HAP-1 (cell line): ENCODE measurements at regions not wholly inside any gene's neighbourhood (a gene's known extent, or its start where the extent isn't known, plus 50 kb on each side); places are given as distances from the start of the nearest gene placed in this dataset.

Experiments
- DNase-seq, 2 experiments: peaks; one replicate each; pipeline ENCODE4 v3.0.0-alpha.2; 2016 to 2020; ENCODE audit warnings: low spot score in 2 of 2
- H3K27me3 ChIP-seq: fragments of 250-450 bp; sonication (Bioruptor Pico); 2 replicates; pipeline ENCODE4 v1.5.1; 2020; ENCODE audit warnings: low read depth, mild to moderate bottlenecking, moderate library complexity
- H3K36me3 ChIP-seq: fragments of 250-450 bp; sonication (Bioruptor Pico); replicated peaks from 2 replicates; pipeline ENCODE4 v1.5.1; 2020; ENCODE audit warnings: mild to moderate bottlenecking
- H3K4me1 ChIP-seq: fragments of 250-450 bp; sonication (Bioruptor Pico); 2 replicates; pipeline ENCODE4 v1.5.1; 2020; ENCODE audit warnings: mild to moderate bottlenecking
- H3K4me3 ChIP-seq: fragments of 250-450 bp; sonication (Bioruptor Pico); 2 replicates; pipeline ENCODE4 v1.5.1; 2020; ENCODE audit warnings: mild to moderate bottlenecking, moderate library complexity
- H3K9me3 ChIP-seq: fragments of 250-450 bp; sonication (Bioruptor Pico); 2 replicates; pipeline ENCODE4 v1.5.1; 2020; ENCODE audit warnings: mild to moderate bottlenecking, moderate library complexity
- in situ Hi-C: fragments of 300-500 bp; cut with MboI; formaldehyde crosslinking; loops from 3 replicates; pipeline ENCODE4 v1.14.3; 2020; ENCODE audit warnings: low sequenced_read_pairs, inconsistent platforms, mixed read lengths

DNA sequence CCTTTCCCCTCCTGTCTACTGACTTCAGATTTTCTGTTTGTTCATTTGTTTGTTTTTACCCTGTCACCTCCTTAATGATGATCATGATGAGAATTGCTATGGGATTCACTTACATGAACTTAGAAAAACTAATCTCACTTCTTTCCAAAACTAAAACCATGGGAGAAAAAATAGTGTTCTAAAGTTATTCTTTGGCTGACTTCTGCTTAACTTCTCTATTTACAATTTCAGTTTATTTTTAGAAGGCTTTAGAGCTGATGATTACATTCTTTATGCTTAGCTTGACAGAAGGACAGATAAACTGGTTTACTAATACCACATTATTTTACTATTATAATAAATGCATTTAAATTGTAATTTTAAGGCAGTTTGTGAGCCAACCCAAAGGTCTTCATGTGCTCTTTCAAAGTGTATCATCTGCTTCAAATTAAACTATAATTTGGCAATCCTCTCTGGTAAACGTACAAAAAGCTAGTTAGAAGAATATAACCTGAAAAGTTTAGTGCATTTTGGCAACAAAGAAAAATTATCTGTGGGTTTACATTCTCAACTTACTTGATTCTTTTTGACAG, 676.8 kb upstream of the UBE2E2 start:
- Histone ChIP-seq H3K4me3 (no peak overlapping the region), H3K9me3 (no peaks in the 10 kb centered on the region), H3K4me1 (no peaks in the 10 kb centered on the region), H3K36me3 (no peaks in the 10 kb centered on the region), H3K27me3 (no peaks in the 10 kb centered on the region)
- no peak for DNase-seq
- in situ Hi-C loops, result no loop called here

DNA sequence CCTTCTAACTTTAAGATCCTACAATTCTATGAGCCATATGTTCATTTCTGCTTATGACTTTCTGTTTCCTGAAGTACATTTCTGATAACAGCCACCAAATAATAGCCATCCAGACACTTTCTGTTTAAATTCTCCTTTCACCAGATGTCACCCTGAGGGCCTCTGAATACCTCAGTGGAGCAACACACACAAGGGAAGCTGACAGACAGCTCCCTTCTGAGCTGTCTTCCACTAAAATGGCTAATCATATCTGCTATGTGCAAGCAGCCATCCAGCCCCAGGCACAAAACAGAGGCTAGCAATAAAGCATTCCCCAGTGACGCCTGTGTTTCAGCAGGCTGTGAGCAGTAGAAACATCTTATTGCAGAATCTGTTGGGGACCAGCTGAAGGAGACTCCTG, 666.6 kb upstream of the UBE2E2 start:
- H3K4me1 ChIP-seq, result no peaks in the 10 kb centered on the region
- no peaks in the 10 kb centered on the region for H3K36me3 ChIP-seq
- no peaks in the 10 kb centered on the region for H3K27me3 ChIP-seq
- no peak for DNase-seq
- no peak overlapping the region for H3K4me3 ChIP-seq
- no peaks in the 10 kb centered on the region for H3K9me3 ChIP-seq
- in situ Hi-C loops, result no loop called here

- in situ Hi-C loops, result no loop called here
- no peak for DNase-seq
Measured at GRCh38 chr3:22537560-22537959, 665.6 kb upstream of the UBE2E2 start.

GRCh38 chr3:22542311-22542710, 660.8 kb upstream of the UBE2E2 start:
- Histone ChIP-seq H3K4me3 (no peak overlapping the region), H3K36me3 (no peaks in the 10 kb centered on the region), H3K4me1 (no peaks in the 10 kb centered on the region), H3K9me3 (no peaks in the 10 kb centered on the region), H3K27me3 (no peaks in the 10 kb centered on the region)
- in situ Hi-C loops, result no loop called here
- no peak for DNase-seq

More at GRCh38 chr3:22537560-22537959, 665.6 kb upstream of the UBE2E2 start:
- Histone ChIP-seq H3K4me3 (no peak overlapping the region), H3K9me3 (no peaks in the 10 kb centered on the region), H3K4me1 (no peaks in the 10 kb centered on the region), H3K36me3 (no peaks in the 10 kb centered on the region), H3K27me3 (no peaks in the 10 kb centered on the region)

- Histone ChIP-seq H3K4me1 (no peaks in the 10 kb centered on the region), H3K9me3 (no peaks in the 10 kb centered on the region), H3K27me3 (no peaks in the 10 kb centered on the region), H3K36me3 (no peaks in the 10 kb centered on the region), H3K4me3 (no peak overlapping the region)
- in situ Hi-C loops, result no loop called here
- no peak for DNase-seq
Measured at GRCh38 chr3:22555753-22556435, 647.2 kb upstream of the UBE2E2 start.

- Histone ChIP-seq H3K4me3 (no peak overlapping the region), H3K9me3 (no peaks in the 10 kb centered on the region), H3K36me3 (no peaks in the 10 kb centered on the region), H3K4me1 (no peaks in the 10 kb centered on the region), H3K27me3 (no peaks in the 10 kb centered on the region)
- in situ Hi-C loops, result no loop called here
- DNase-seq, result no peak
Measured at GRCh38 chr3:22565393-22565792, 637.7 kb upstream of the UBE2E2 start.

- H3K36me3 ChIP-seq, result no peaks in the 10 kb centered on the region
- no peak overlapping the region for H3K4me3 ChIP-seq
- DNase-seq, result no peak
- no peaks in the 10 kb centered on the region for H3K4me1 ChIP-seq
- in situ Hi-C loops, result no loop called here
- H3K9me3 ChIP-seq, result no peaks in the 10 kb centered on the region
- H3K27me3 ChIP-seq, result no peaks in the 10 kb centered on the region
Measured at GRCh38 chr3:22568285-22568684, 634.8 kb upstream of the UBE2E2 start.

DNA sequence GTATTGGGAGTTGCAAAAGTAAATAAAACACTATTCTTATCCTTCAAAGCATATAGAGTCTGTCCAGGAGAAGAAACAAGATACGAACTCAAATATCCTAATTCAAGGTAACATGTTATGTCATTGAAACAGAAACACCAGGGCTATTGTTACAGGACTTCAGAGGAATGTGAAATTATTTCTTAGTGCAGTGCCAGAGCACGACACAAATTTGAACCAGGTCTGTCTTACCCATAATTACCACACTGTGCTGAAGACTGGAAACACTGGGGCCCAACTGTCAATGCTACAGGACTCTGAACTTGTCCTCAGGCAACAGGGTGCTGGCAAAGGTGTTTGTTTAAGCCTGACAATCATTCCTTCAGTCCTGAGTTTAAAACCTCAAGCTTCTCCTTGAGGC, 633.6 kb upstream of the UBE2E2 start:
- in situ Hi-C loops, result no loop called here
- Histone ChIP-seq H3K4me1 (no peaks in the 10 kb centered on the region), H3K4me3 (no peak overlapping the region), H3K27me3 (no peaks in the 10 kb centered on the region), H3K9me3 (no peaks in the 10 kb centered on the region), H3K36me3 (no peaks in the 10 kb centered on the region)
- no peak for DNase-seq

- Histone ChIP-seq H3K4me3 (no peak overlapping the region), H3K27me3 (no peaks in the 10 kb centered on the region), H3K36me3 (no peaks in the 10 kb centered on the region), H3K4me1 (peaks cover 2% of the 10 kb centered on the region; the same call in 1 of the 2 replicates), H3K9me3 (no peaks in the 10 kb centered on the region)
- in situ Hi-C loops, result no loop called here
- DNase-seq, result no peak
Measured at GRCh38 chr3:22581007-22581406, 622.1 kb upstream of the UBE2E2 start.

GRCh38 chr3:22582266-22582665, 620.9 kb upstream of the UBE2E2 start:
- DNase-seq, result peak in 1 of 2 experiments; percentile 4
- no peak overlapping the region for H3K4me3 ChIP-seq
- peaks cover 2% of the 10 kb centered on the region; the same call in 1 of the 2 replicates for H3K4me1 ChIP-seq
- in situ Hi-C loops, result no loop called here
- no peaks in the 10 kb centered on the region for H3K36me3 ChIP-seq
- no peaks in the 10 kb centered on the region for H3K9me3 ChIP-seq
- no peaks in the 10 kb centered on the region for H3K27me3 ChIP-seq

DNA sequence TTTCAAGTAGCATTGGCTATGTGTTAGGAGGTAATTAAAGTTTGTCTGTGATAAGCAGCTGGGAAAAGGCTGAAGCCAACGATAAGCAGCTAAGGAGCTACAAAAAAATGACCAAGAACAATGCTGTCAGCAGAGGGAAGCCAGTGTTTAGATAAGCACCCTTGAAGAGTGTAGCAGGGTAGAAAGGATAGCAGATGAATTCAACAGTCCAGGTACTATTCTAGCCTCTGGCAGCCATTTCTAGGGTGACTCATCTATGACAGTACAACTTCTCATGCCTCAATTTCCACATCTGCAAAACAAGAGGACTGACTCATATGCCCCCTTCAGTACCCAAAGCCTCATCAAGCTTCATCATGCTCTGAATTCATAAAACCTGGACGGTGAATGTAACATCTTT, 617.6 kb upstream of the UBE2E2 start:
- DNase-seq, result no peak
- Histone ChIP-seq H3K36me3 (no peaks in the 10 kb centered on the region), H3K9me3 (no peaks in the 10 kb centered on the region), H3K4me1 (peaks cover 2% of the 10 kb centered on the region; the same call in 1 of the 2 replicates), H3K4me3 (no peak overlapping the region), H3K27me3 (no peaks in the 10 kb centered on the region)
- in situ Hi-C loops, result no loop called here

DNA sequence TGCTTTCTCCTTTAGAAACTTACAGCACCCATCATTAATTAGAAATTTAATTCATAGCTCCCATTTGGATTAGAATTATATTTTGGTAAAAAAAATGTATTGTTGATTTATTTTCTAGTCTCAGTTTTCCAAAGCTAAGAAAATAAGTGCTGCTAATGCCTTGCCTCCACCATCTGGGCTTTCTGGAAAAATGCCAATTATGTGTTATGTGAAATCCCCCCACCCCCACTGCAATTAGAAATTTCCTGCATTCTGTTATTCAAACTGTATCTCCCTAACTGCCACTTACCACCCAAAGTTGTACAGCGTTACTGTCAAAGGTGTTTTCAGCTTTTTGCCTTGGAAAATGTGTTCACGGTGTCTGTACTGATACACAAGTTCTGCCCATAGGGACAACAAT, 617.2 kb upstream of the UBE2E2 start:
- Histone ChIP-seq H3K9me3 (no peaks in the 10 kb centered on the region), H3K36me3 (no peaks in the 10 kb centered on the region), H3K4me3 (no peak overlapping the region), H3K27me3 (no peaks in the 10 kb centered on the region), H3K4me1 (peaks cover 2% of the 10 kb centered on the region; the same call in 1 of the 2 replicates)
- no peak for DNase-seq
- in situ Hi-C loops, result no loop called here

GRCh38 chr3:22587446-22587845, 615.7 kb upstream of the UBE2E2 start:
- no peak for DNase-seq
- no peak overlapping the region for H3K4me3 ChIP-seq
- in situ Hi-C loops, result no loop called here
- H3K9me3 ChIP-seq, result no peaks in the 10 kb centered on the region
- H3K4me1 ChIP-seq, result no peaks in the 10 kb centered on the region
- no peaks in the 10 kb centered on the region for H3K27me3 ChIP-seq
- H3K36me3 ChIP-seq, result no peaks in the 10 kb centered on the region

DNA sequence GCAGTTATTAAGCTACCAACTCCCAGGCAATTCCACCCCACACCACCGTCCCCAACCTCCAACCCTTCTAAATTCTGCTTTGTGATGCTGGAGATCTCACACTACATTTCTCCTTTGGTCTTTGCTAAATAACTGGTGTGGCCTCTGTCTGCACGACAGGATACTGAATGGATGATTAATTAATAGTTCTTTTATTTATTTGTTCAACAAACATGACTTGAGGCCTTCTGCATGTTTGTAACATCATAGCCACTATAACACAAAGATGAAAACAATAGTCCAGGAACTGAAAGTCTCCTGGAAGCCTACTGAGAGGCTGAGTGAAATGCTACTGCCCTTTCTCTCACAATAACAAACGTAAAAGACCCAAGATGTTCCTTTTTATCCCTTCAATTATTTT, 609.5 kb upstream of the UBE2E2 start:
- no peaks in the 10 kb centered on the region for H3K27me3 ChIP-seq
- H3K36me3 ChIP-seq, result no peaks in the 10 kb centered on the region
- in situ Hi-C loops, result no loop called here
- no peak overlapping the region for H3K4me3 ChIP-seq
- no peak for DNase-seq
- no peaks in the 10 kb centered on the region for H3K9me3 ChIP-seq
- no peaks in the 10 kb centered on the region for H3K4me1 ChIP-seq

- in situ Hi-C loops, result no loop called here
- no peak for DNase-seq
- H3K4me1 ChIP-seq, result no peaks in the 10 kb centered on the region
Measured at GRCh38 chr3:22594990-22595389, 608.1 kb upstream of the UBE2E2 start.

More at GRCh38 chr3:22594990-22595389, 608.1 kb upstream of the UBE2E2 start:
- Histone ChIP-seq H3K36me3 (no peaks in the 10 kb centered on the region), H3K9me3 (no peaks in the 10 kb centered on the region), H3K27me3 (no peaks in the 10 kb centered on the region), H3K4me3 (no peak overlapping the region)
